Colonic mucosa (tissue), 4 donors: ENCODE measurements at regions not wholly inside any gene's neighbourhood (a gene's known extent, or its start where the extent isn't known, plus 50 kb on each side); places are given as distances from the start of the nearest gene placed in this dataset.

Experiments used
- DNase-seq: peaks from one replicate; pipeline ENCODE4 v3.0.0-alpha.2; 2020
- H3K27ac ChIP-seq: fragments of 200-600 bp; one replicate; pipeline ENCODE4 v1.8.0; 2021
- H3K27me3 ChIP-seq: fragments of 200-600 bp; one replicate; pipeline ENCODE4 v1.8.0; 2021
- H3K36me3 ChIP-seq: fragments of 200-600 bp; one replicate; pipeline ENCODE4 v1.8.0; 2021
- H3K4me1 ChIP-seq: fragments of 200-600 bp; one replicate; pipeline ENCODE4 v1.8.0; 2021; ENCODE audit warnings: mild to moderate bottlenecking
- H3K4me3 ChIP-seq: fragments of 200-600 bp; one replicate; pipeline ENCODE4 v1.8.0; 2021
- H3K9ac ChIP-seq, 2 donors: one replicate each; pipeline ENCODE4 v1.7.0; 2013; ENCODE audit warnings: control low read depth in 2 of 2, low read depth in 2 of 2, low read length in 2 of 2
- H3K9me3 ChIP-seq: fragments of 200-600 bp; one replicate; pipeline ENCODE4 v1.8.0; 2021
- intact Hi-C: fragments of 100-400 bp; cut with DNase I; formaldehyde crosslinking; loops from one replicate; pipeline ENCODE4 v1.14.1; 2022
- TF ChIP-seq, protein P1 (sequence below): fragments of 200-600 bp; IDR thresholded peaks from one replicate; pipeline ENCODE4 v1.8.0; 2022; ENCODE audit warnings: antibody characterized with exemption, mild to moderate bottlenecking
- donor health status: healthy.
- donor health status: DM: no; HTN: no; CAD: no.
- donor health status: DM: no; HTN: no; CAD: no.

DNA sequence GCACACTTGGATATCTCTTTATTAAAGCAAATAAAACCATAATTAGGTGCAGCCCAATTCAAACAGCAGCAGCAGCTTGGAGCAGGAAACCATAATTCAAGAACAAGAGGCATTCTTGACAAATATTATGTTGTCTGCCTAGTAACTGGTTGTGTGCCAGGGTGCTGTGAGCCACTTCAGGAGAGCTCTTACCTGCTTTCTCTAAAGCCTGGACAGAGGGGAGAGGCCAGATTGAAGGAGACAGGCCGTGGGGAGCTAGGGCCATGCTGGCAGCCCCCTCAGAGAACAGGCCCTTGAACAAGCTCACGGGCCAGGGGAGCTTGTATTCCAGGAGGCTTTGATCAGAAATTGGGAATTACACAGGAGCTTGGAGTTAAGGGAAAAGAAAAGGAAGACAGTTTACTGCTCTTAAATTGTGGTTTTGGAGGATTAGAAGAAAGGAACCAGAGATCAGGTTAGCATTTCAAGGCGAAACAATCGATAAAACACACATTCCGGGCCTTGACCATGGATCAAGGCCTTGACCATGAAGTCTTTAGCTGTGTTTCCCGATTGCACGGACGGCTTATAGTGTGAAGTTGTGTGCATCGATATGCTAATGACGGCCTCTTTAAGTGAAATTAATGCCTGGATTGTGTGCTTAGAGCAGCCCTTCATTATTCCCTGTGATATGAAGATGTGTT is 69.8 kb upstream of the NKX2-2 start:
- intact Hi-C loops: no loop called here
- DNase-seq: no peak
- Histone ChIP-seq H3K36me3 (no peaks in the 10 kb centered on the region), H3K4me1 (no peaks in the 10 kb centered on the region), H3K27ac (no peak overlapping the region), H3K9ac (no peak overlapping the region), H3K27me3 (no peaks in the 10 kb centered on the region), H3K4me3 (no peak overlapping the region), H3K9me3 (no peaks in the 10 kb centered on the region)
- TF ChIP-seq, protein P1, sequence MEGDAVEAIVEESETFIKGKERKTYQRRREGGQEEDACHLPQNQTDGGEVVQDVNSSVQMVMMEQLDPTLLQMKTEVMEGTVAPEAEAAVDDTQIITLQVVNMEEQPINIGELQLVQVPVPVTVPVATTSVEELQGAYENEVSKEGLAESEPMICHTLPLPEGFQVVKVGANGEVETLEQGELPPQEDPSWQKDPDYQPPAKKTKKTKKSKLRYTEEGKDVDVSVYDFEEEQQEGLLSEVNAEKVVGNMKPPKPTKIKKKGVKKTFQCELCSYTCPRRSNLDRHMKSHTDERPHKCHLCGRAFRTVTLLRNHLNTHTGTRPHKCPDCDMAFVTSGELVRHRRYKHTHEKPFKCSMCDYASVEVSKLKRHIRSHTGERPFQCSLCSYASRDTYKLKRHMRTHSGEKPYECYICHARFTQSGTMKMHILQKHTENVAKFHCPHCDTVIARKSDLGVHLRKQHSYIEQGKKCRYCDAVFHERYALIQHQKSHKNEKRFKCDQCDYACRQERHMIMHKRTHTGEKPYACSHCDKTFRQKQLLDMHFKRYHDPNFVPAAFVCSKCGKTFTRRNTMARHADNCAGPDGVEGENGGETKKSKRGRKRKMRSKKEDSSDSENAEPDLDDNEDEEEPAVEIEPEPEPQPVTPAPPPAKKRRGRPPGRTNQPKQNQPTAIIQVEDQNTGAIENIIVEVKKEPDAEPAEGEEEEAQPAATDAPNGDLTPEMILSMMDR: no peak

DNA sequence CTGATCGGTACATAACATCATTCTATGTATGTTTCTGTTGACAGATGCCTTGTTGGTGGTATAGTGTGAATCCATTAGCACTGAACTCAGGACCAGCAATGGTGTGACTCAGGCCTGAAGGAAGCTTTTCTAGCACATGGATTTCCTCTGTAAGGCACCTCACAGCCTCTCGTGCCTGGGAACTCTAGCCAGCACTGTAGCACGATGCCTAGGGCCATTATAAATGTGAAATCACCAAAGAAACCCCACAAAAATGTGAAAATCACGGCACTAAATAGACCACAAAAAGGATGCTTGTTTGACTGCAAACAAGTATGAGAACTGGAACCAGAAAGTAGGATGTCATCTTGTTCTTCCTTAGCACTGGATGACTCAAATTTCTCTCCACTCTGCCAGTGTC is 63.7 kb upstream of the NKX2-2 start:
- intact Hi-C loops: no loop called here
- H3K9me3 ChIP-seq: no peaks in the 10 kb centered on the region
- DNase-seq: no peak
- TF ChIP-seq, protein P1: no peak
- H3K9ac ChIP-seq: no peak overlapping the region
- H3K36me3 ChIP-seq: no peaks in the 10 kb centered on the region
- no peaks in the 10 kb centered on the region for H3K4me1 ChIP-seq
- H3K4me3 ChIP-seq: no peak overlapping the region
- H3K27ac ChIP-seq: no peak overlapping the region
- no peaks in the 10 kb centered on the region for H3K27me3 ChIP-seq

DNA sequence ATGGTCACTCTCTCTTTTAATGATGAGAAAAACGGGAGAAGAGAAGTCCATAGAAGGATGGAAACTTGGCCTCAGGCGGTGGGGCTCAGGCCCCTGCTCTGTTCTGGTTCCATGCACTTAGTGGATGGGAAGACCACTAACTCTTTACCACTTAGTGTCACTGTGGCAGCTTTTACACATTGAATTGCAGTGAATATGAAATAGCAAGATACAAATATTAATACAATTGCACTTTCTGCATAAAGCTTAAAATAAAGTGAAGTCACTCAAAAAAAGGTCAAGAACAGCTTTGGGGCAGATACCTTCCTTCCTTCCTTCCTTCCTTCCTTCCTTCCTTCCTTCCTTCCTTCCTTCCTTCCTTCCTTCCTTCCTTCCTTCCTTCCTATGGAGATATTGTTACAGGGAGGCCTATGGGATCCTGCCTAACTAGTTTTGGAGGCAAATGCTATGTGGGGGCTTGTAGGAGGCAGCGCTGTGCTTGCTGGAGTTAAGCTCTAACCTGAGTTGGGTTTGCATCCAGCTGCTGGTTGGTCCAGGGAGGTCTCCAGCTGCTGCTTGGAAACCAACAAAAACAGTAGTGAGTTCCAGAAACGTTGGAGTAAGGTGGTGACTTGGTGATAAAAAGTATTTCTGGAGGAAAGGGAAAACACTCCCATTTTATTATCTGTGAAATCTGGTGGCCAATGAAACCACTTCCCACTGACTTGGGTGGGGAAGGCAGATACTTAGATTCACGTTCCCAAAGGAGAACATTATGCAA is 62.3 kb upstream of the NKX2-2 start:
- TF ChIP-seq, protein P1: no peak

DNA sequence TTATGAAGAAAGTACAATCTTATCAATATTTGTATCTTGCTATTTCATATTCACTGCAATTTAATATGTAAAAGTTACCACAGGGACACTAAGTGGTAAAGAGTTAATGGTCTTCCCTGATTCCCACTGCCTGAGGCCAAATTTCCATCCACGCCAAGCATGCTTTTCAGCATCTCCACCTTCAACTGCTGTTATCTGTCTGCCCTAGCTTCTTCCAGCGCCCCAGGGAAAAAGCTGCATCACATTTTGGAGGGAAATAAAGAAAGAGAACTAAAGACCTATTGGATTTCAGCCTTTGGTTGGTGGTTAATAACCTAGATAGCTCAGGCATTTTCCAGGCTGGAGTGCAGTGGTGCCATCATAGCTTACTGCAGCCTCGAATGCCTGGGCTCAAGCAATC is 61.3 kb upstream of the NKX2-2 start:
- Histone ChIP-seq H3K36me3 (no peaks in the 10 kb centered on the region), H3K27me3 (no peaks in the 10 kb centered on the region), H3K9me3 (no peaks in the 10 kb centered on the region), H3K4me3 (no peak overlapping the region), H3K9ac (no peak overlapping the region), H3K27ac (no peak overlapping the region), H3K4me1 (no peaks in the 10 kb centered on the region)
- no peak for DNase-seq
- TF ChIP-seq, protein P1: no peak
- intact Hi-C loops: no loop called here

More for the DNA sequence above, 62.3 kb upstream of the NKX2-2 start:
- DNase-seq: no peak
- H3K9me3 ChIP-seq: no peaks in the 10 kb centered on the region
- no peaks in the 10 kb centered on the region for H3K36me3 ChIP-seq
- H3K9ac ChIP-seq: no peak overlapping the region
- intact Hi-C loops: no loop called here
- no peaks in the 10 kb centered on the region for H3K4me1 ChIP-seq
- no peak overlapping the region for H3K27ac ChIP-seq
- no peak overlapping the region for H3K4me3 ChIP-seq
- H3K27me3 ChIP-seq: no peaks in the 10 kb centered on the region

DNA sequence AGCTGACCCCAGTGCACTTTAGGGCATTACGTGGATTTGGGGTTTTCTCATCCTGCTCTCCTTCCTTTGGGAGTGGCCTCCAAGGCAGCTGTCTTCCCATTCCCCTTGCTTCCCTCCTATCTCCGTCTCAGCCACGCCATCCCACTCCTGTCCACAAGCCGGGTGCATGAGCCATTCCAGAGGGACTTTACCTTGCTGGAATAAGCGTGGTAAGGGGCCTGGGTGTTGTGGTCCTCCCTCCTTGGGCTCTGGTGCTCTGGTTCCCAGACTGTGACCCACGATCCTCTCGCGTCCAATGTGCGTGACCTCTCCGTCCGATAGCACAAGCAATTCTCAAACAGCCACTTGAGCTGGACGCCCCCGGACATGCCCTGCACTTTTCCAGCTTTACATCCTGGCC is 60.6 kb upstream of the NKX2-2 start:
- TF ChIP-seq, protein P1: no peak
- H3K27me3 ChIP-seq: peaks cover 3% of the 10 kb centered on the region
- H3K9ac ChIP-seq: no peak overlapping the region
- H3K4me1 ChIP-seq: no peaks in the 10 kb centered on the region
- no peak overlapping the region for H3K4me3 ChIP-seq
- no peak overlapping the region for H3K27ac ChIP-seq
- no peak for DNase-seq
- H3K36me3 ChIP-seq: no peaks in the 10 kb centered on the region
- intact Hi-C loops: no loop called here
- H3K9me3 ChIP-seq: no peaks in the 10 kb centered on the region
